ENCODE measurements at regions not wholly inside any gene's neighbourhood (a gene's known extent, or its start where the extent isn't known, plus 50 kb on each side); places are given as distances from the start of the nearest gene placed in this dataset.
A peak's percentile ranks its signal among the peaks of the same experiment; 100 is the strongest.

- peak overlapping the region; percentile 80 to 95 for H3K27ac ChIP-seq (ENCODE audit: low read depth in 2 of 2, low read length in 1 of 2)
- TF ChIP-seq SMC3 (IDR thresholded peaks at IDR 0.05; ENCODE audit: low read depth, low read length) (no peak), EP300 (IDR thresholded peaks at IDR 0.05; ENCODE audit: borderline replicate concordance in 1 of 2, low read depth in 1 of 2, low read length in 1 of 2) (peak in 1 of 2 experiments; percentile 89; a peak in 2 of 4 replicates), MAX (IDR thresholded peaks at IDR 0.05; ENCODE audit: low read depth) (peak; percentile 72), FOXJ3 (CRISPR knock-in tag; IDR thresholded peaks at IDR 0.05) (no peak), USF1 (IDR thresholded peaks at IDR 0.05; ENCODE audit: borderline replicate concordance, low read depth) (no peak), RCOR1 (IDR thresholded peaks at IDR 0.05; ENCODE audit: low read length) (no peak), ZBTB33 (IDR thresholded peaks at IDR 0.05; ENCODE audit: borderline replicate concordance, low read depth) (no peak), EZH2phosphoT487 (IDR thresholded peaks at IDR 0.05; ENCODE audit: borderline replicate concordance, low read depth) (no peak), CTCF (IDR thresholded peaks at IDR 0.05) (no peak), CHD2 (IDR thresholded peaks at IDR 0.05; ENCODE audit: low read length, partially characterized antibody) (no peak), GABPA (IDR thresholded peaks at IDR 0.05; ENCODE audit: low read depth) (no peak), MEF2A (IDR thresholded peaks at IDR 0.05; ENCODE audit: borderline replicate concordance, low read depth) (no peak; the same call in 1 of the 2 replicates), SIN3A (IDR thresholded peaks at IDR 0.05; ENCODE audit: borderline replicate concordance, low read depth, low read length) (no peak), NFIC (IDR thresholded peaks at IDR 0.05; ENCODE audit: borderline replicate concordance) (peak; percentile 83), POLR2AphosphoS5 (IDR thresholded peaks at IDR 0.05; ENCODE audit: low read depth, low read length) (no peak; the same call in 1 of the 2 replicates), GATA2 (CRISPR knock-in tag; IDR thresholded peaks at IDR 0.05) (no peak), FOSL2 (IDR thresholded peaks at IDR 0.05; ENCODE audit: borderline replicate concordance, low read depth) (peak; percentile 68; the same call in 1 of the 2 replicates), USF2 (IDR thresholded peaks at IDR 0.05; ENCODE audit: borderline replicate concordance, low read depth, low read length) (no peak), TEAD4 (IDR thresholded peaks at IDR 0.05; ENCODE audit: borderline replicate concordance, insufficient read depth) (peak; percentile 90; the same call in 1 of the 2 replicates), REST (IDR thresholded peaks at IDR 0.05; ENCODE audit: low read depth, low read length) (no peak)
Observed at GRCh38 chr15:38714309-38715072, 149.9 kb upstream of the RASGRP1 start.

More at GRCh38 chr15:38714309-38715072, 149.9 kb upstream of the RASGRP1 start:
- H3K27me3 ChIP-seq (ENCODE audit: insufficient read depth), result no peaks in the 10 kb centered on the region
- no peaks in the 10 kb centered on the region for H3K9me3 ChIP-seq
- H3K4me1 ChIP-seq (ENCODE audit: control insufficient read depth in 1 of 2, insufficient read depth in 2 of 2, low read depth in 1 of 2, low read length in 1 of 2), result peaks cover 3 to 5% of the 10 kb centered on the region in 2 experiments; a peak in 2 of 4 replicates
- 12% methylated on average over 4 of the region's 4 CpGs for WGBS (ENCODE audit: low lambda C conversion rate)
- peaks cover 16% of the 10 kb centered on the region for H3F3A ChIP-seq (replicated peaks; ENCODE audit: insufficient read depth)
- peak overlapping the region; percentile 59 for H3K4me2 ChIP-seq
- H3K9ac ChIP-seq, result peak overlapping the region; percentile 70
- no peaks in the 10 kb centered on the region for H3K36me3 ChIP-seq (replicated peaks in 1 of 2; ENCODE audit: control insufficient read depth in 1 of 2, insufficient read depth in 2 of 2, low read length in 1 of 2)
- H3K4me3 ChIP-seq (ENCODE audit: low read depth in 2 of 2, low read length in 1 of 2), result no peak overlapping the region
- CTCF ChIA-PET, result interaction anchor here (0.6 to 4.7 kb wide), 6 partner anchors 15 to 1262 kb away, joined by 3 to 30 read pairs (median 4); no protein-coding TSS in a partner anchor
- peak overlapping the region; percentile 52; the same call in 1 of the 2 replicates for H2AFZ ChIP-seq (ENCODE audit: low read depth)
- POLR2A ChIA-PET, result interaction anchor here (0.6 kb wide), 1 partner anchor 10 kb away, joined by 3 read pairs; no protein-coding TSS in a partner anchor
- no peaks in the 10 kb centered on the region for H3K79me2 ChIP-seq (ENCODE audit: insufficient read depth)
- no peaks in the 10 kb centered on the region for H3K9me2 ChIP-seq
- H4K20me1 ChIP-seq (ENCODE audit: insufficient read depth), result no peaks in the 10 kb centered on the region
- no peak for DNase-seq

Measured in SK-N-SH (cell line).